Mucosa of descending colon (tissue), 3 donors: ENCODE measurements at regions not wholly inside any gene's neighbourhood (a gene's known extent, or its start where the extent isn't known, plus 50 kb on each side); places are given as distances from the start of the nearest gene placed in this dataset.

Experiments
- ATAC-seq: fragments of 200-7000 bp; cut with Tn5 transposase; one replicate; pipeline ENCODE4 v1.9.1; 2020; ENCODE audit warnings: mild to moderate bottlenecking, moderate library complexity
- DNase-seq, 3 donors: peaks; one replicate each; pipeline ENCODE4 v3.0.0-alpha.2; 2020
- H3K36me3 ChIP-seq: fragments of 200-600 bp; one replicate; pipeline ENCODE4 v1.8.0; 2021; ENCODE audit warnings: low read depth, mild to moderate bottlenecking
- H3K4me1 ChIP-seq: fragments of 200-600 bp; one replicate; pipeline ENCODE4 v1.8.0; 2021; ENCODE audit warnings: low read depth, mild to moderate bottlenecking
- H3K4me3 ChIP-seq: fragments of 200-600 bp; one replicate; pipeline ENCODE4 v1.8.0; 2021; ENCODE audit warnings: mild to moderate bottlenecking
- H3K9me3 ChIP-seq: fragments of 200-600 bp; one replicate; pipeline ENCODE4 v1.8.0; 2021; ENCODE audit warnings: mild to moderate bottlenecking
- CTCF ChIP-seq: fragments of 200-600 bp; IDR thresholded peaks from one replicate; pipeline ENCODE4 v1.8.0; 2022; ENCODE audit warnings: antibody characterized with exemption, mild to moderate bottlenecking
- intact Hi-C, 2 donors: fragments of 100-400 bp; cut with DNase I in 1 of 2; cut with micrococcal nuclease in 1 of 2; formaldehyde crosslinking; loops; one replicate each; pipeline versions ENCODE4 v1.11.0 to v1.11.1; 2022; cut with DNase I, micrococcal nuclease
- donor health status: DM: no; HTN: no; CAD: no; lungs with moderate emphysema.
- donor health status: DM: no; HTN: no; CAD: no.
- donor health status: DM: no; HTN: yes; CAD: no.

- Histone ChIP-seq H3K4me1 (no peaks in the 10 kb centered on the region), H3K4me3 (no peak overlapping the region), H3K36me3 (no peaks in the 10 kb centered on the region), H3K9me3 (no peaks in the 10 kb centered on the region)
- intact Hi-C loops = no loop called here
- no peak for TF ChIP-seq CTCF
- no peak for ATAC-seq
- no peak for DNase-seq
Observed at GRCh38 chr10:78932054-78932386, 136.7 kb upstream of the ZMIZ1 start.

- no peaks in the 10 kb centered on the region for H3K4me1 ChIP-seq
- intact Hi-C loops = no loop called here
- no peak overlapping the region for H3K4me3 ChIP-seq
- TF ChIP-seq CTCF = no peak
- no peaks in the 10 kb centered on the region for H3K36me3 ChIP-seq
- no peak for ATAC-seq
- no peaks in the 10 kb centered on the region for H3K9me3 ChIP-seq
- DNase-seq = no peak
Observed at GRCh38 chr10:78932861-78933260, 135.9 kb upstream of the ZMIZ1 start.

GRCh38 chr10:78933828-78934531 is 134.8 kb upstream of the ZMIZ1 start:
- DNase-seq (no peak), ATAC-seq (no peak)
- no peaks in the 10 kb centered on the region for H3K9me3 ChIP-seq
- H3K4me3 ChIP-seq = no peak overlapping the region
- no peaks in the 10 kb centered on the region for H3K36me3 ChIP-seq
- intact Hi-C loops = no loop called here
- TF ChIP-seq CTCF = no peak
- no peaks in the 10 kb centered on the region for H3K4me1 ChIP-seq

- H3K4me3 ChIP-seq = no peak overlapping the region
- no peak for DNase-seq
- no peaks in the 10 kb centered on the region for H3K9me3 ChIP-seq
- H3K4me1 ChIP-seq = no peaks in the 10 kb centered on the region
- TF ChIP-seq CTCF = no peak
- no peak for ATAC-seq
- intact Hi-C loops = no loop called here
- H3K36me3 ChIP-seq = no peaks in the 10 kb centered on the region
Observed at GRCh38 chr10:78934532-78934898, 134.3 kb upstream of the ZMIZ1 start.

GRCh38 chr10:78934994-78935602 is 133.7 kb upstream of the ZMIZ1 start:
- Histone ChIP-seq H3K9me3 (no peaks in the 10 kb centered on the region), H3K4me1 (no peaks in the 10 kb centered on the region), H3K36me3 (no peaks in the 10 kb centered on the region), H3K4me3 (no peak overlapping the region)
- ATAC-seq = no peak
- intact Hi-C loops = no loop called here
- no peak for DNase-seq
- no peak for TF ChIP-seq CTCF
